Suprapubic skin (tissue), 3 donors: ENCODE measurements at regions not wholly inside any gene's neighbourhood (a gene's known extent, or its start where the extent isn't known, plus 50 kb on each side); places are given as distances from the start of the nearest gene placed in this dataset.

ENCODE experiments used
- CTCF ChIP-seq, 2 donors: fragments of 200-600 bp in 1 of 2; fragments of 450-650 bp in 1 of 2; sonication (generic) in 1 of 2; IDR thresholded peaks; one replicate each; pipeline ENCODE4 v1.5.1; 2016 to 2019; ENCODE audit warnings: antibody characterized with exemption in 2 of 2, mild to moderate bottlenecking in 1 of 2, moderate library complexity in 1 of 2
- EP300 ChIP-seq: sonication (generic); formaldehyde crosslinking; IDR thresholded peaks from one replicate; pipeline ENCODE4 v1.6.1; 2017; ENCODE audit warnings: antibody characterized with exemption

GRCh38 chr16:50945171-50945570 lies 203.3 kb downstream of the CYLD start:
- no peak for TF ChIP-seq CTCF (IDR thresholded peaks at IDR 0.05)
- no peak for TF ChIP-seq EP300
